Endodermal cell (in vitro differentiated cells): ENCODE measurements at regions not wholly inside any gene's neighbourhood (a gene's known extent, or its start where the extent isn't known, plus 50 kb on each side); places are given as distances from the start of the nearest gene placed in this dataset.

Experiments used
- DNase-seq: peaks from one replicate; pipeline ENCODE4 v3.0.0-alpha.2; 2017
- H3K27ac ChIP-seq: 2 replicates; pipeline ENCODE4 v1.5.1; 2013; ENCODE audit warnings: mild to moderate bottlenecking, low read depth, low read length, moderate library complexity
- H3K27me3 ChIP-seq: 2 replicates; pipeline ENCODE4 v1.6.1; 2013; ENCODE audit warnings: mild to moderate bottlenecking, low read length, moderate library complexity; ENCODE audit not compliant: insufficient read depth, control insufficient read depth, poor library complexity, severe bottlenecking
- H3K36me3 ChIP-seq: 2 replicates; pipeline ENCODE4 v1.7.0; 2013; ENCODE audit warnings: mild to moderate bottlenecking, low read length, moderate library complexity; ENCODE audit not compliant: control insufficient read depth, insufficient read depth
- H3K4me1 ChIP-seq: one replicate; pipeline ENCODE4 v1.7.0; 2013; ENCODE audit warnings: low read length; ENCODE audit not compliant: control insufficient read depth, insufficient read depth
- H3K4me3 ChIP-seq: 2 replicates; pipeline ENCODE4 v1.5.1; 2013; ENCODE audit warnings: mild to moderate bottlenecking, low read length, moderate library complexity
- H3K9ac ChIP-seq: 2 replicates; pipeline ENCODE4 v1.6.1; 2013; ENCODE audit warnings: mild to moderate bottlenecking, low read length, moderate library complexity; ENCODE audit not compliant: poor library complexity, severe bottlenecking; ENCODE audit errors: extremely low read depth
- H3K9me3 ChIP-seq: 2 replicates; pipeline ENCODE4 v1.6.1; 2013; ENCODE audit warnings: mild to moderate bottlenecking, low read length, moderate library complexity; ENCODE audit not compliant: control insufficient read depth
- H3K27ac Mint-ChIP-seq: 2 replicates; pipeline ENCODE4 v1.8.0; 2020; ENCODE audit warnings: mixed read lengths
- H3K27me3 Mint-ChIP-seq: 2 replicates; pipeline ENCODE4 v1.8.0; 2021; ENCODE audit warnings: mild to moderate bottlenecking, mixed read lengths; ENCODE audit not compliant: insufficient read depth
- H3K36me3 Mint-ChIP-seq: 2 replicates; pipeline ENCODE4 v1.8.0; 2020; ENCODE audit warnings: low read depth, mixed read lengths
- H3K4me1 Mint-ChIP-seq: 2 replicates; pipeline ENCODE4 v1.8.0; 2020; ENCODE audit warnings: mixed read lengths
- H3K4me3 Mint-ChIP-seq: 2 replicates; pipeline ENCODE4 v1.8.0; 2020; ENCODE audit warnings: mild to moderate bottlenecking, moderate library complexity, mixed read lengths
- H3K9me3 Mint-ChIP-seq: 2 replicates; pipeline ENCODE4 v1.8.0; 2020; ENCODE audit warnings: mild to moderate bottlenecking, mixed read lengths
- WGBS, 2 experiments: methylation state at CpG; one replicate each; pipeline versions ENCODE4 v1.1.5 to v1.1.7; 2013; ENCODE audit warnings: missing lambda C conversion rate in 2 of 2, mixed read lengths in 1 of 2; ENCODE audit not compliant: insufficient coverage in 1 of 2, insufficient read length in 1 of 2; 5-methylcytosine and 5-hydroxymethylcytosine counted together
- TF ChIP-seq, protein P1 (sequence below): fragments of 200-600 bp; sonication (generic); conservative IDR thresholded peaks from 2 replicates; pipeline ENCODE4 v1.5.0; 2021; ENCODE audit warnings: antibody characterized with exemption, mild to moderate bottlenecking

- H3K9ac ChIP-seq: no peak overlapping the region
- no peak overlapping the region for H3K27ac ChIP-seq
- TF ChIP-seq, protein P1, sequence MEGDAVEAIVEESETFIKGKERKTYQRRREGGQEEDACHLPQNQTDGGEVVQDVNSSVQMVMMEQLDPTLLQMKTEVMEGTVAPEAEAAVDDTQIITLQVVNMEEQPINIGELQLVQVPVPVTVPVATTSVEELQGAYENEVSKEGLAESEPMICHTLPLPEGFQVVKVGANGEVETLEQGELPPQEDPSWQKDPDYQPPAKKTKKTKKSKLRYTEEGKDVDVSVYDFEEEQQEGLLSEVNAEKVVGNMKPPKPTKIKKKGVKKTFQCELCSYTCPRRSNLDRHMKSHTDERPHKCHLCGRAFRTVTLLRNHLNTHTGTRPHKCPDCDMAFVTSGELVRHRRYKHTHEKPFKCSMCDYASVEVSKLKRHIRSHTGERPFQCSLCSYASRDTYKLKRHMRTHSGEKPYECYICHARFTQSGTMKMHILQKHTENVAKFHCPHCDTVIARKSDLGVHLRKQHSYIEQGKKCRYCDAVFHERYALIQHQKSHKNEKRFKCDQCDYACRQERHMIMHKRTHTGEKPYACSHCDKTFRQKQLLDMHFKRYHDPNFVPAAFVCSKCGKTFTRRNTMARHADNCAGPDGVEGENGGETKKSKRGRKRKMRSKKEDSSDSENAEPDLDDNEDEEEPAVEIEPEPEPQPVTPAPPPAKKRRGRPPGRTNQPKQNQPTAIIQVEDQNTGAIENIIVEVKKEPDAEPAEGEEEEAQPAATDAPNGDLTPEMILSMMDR: no peak
These were observed 87.6 kb downstream of the XRCC2 start for GRCh38 chr7:152588350-152588749.

GRCh38 chr7:152587366-152587765, 88.6 kb downstream of the XRCC2 start:
- WGBS, 2 experiments: 100% methylated on average over 1 of the region's 1 CpG; no CpG with 5 or more reads in 1 of the 2 experiments

More at GRCh38 chr7:152588350-152588749, 87.6 kb downstream of the XRCC2 start:
- H3K4me3 Mint-ChIP-seq: no peak overlapping the region
- H3K9me3 Mint-ChIP-seq: peaks cover 11% of the 10 kb centered on the region
- no peak overlapping the region for H3K27ac Mint-ChIP-seq
- H3K27me3 Mint-ChIP-seq: no peaks in the 10 kb centered on the region
- no peaks in the 10 kb centered on the region for H3K36me3 ChIP-seq
- WGBS, 2 experiments: 60 to 77% methylated on average over 3 to 5 of the region's 5 CpGs
- H3K4me1 ChIP-seq: no peaks in the 10 kb centered on the region
- no peaks in the 10 kb centered on the region for H3K36me3 Mint-ChIP-seq
- H3K9me3 ChIP-seq: no peaks in the 10 kb centered on the region
- no peak for DNase-seq
- peaks cover 3% of the 10 kb centered on the region for H3K4me1 Mint-ChIP-seq
- H3K27me3 ChIP-seq: no peaks in the 10 kb centered on the region
- no peak overlapping the region for H3K4me3 ChIP-seq

DNA sequence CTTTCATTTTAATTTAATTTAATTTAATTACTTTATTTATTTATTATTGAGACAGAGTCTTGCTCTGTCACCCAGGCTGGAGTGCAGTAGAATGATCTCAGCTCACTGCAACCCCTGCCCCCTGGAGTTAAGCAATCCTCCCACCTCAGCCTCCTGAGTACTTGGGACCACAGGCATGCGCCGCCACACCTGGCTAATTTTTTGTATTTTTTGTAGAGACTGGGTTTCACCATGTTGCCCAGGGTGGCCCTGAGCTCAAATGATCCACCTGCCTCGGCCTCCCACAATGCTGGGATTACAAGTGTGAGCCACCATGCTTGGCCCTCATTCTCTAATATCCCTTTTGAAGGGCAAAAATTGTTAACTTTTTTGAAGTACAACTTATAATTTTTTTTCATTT, 92.9 kb downstream of the XRCC2 start:
- no peaks in the 10 kb centered on the region for H3K4me1 Mint-ChIP-seq
- no peak overlapping the region for H3K27ac Mint-ChIP-seq
- H3K36me3 Mint-ChIP-seq: no peaks in the 10 kb centered on the region
- Histone ChIP-seq H3K9me3 (no peaks in the 10 kb centered on the region), H3K27ac (no peak overlapping the region), H3K27me3 (no peaks in the 10 kb centered on the region), H3K4me3 (no peak overlapping the region), H3K9ac (no peak overlapping the region), H3K36me3 (no peaks in the 10 kb centered on the region), H3K4me1 (no peaks in the 10 kb centered on the region)
- no peak overlapping the region for H3K4me3 Mint-ChIP-seq
- H3K27me3 Mint-ChIP-seq: no peaks in the 10 kb centered on the region
- TF ChIP-seq, protein P1: no peak
- peaks cover 8% of the 10 kb centered on the region for H3K9me3 Mint-ChIP-seq
- DNase-seq: no peak
- WGBS, 2 experiments: 67% methylated on average over 3 of the region's 3 CpGs; no CpG with 5 or more reads in 1 of the 2 experiments

More at GRCh38 chr7:152587366-152587765, 88.6 kb downstream of the XRCC2 start:
- H3K36me3 Mint-ChIP-seq: no peaks in the 10 kb centered on the region
- peaks cover 3% of the 10 kb centered on the region for H3K4me1 Mint-ChIP-seq
- H3K9me3 Mint-ChIP-seq: peaks cover 11% of the 10 kb centered on the region
- H3K4me3 Mint-ChIP-seq: no peak overlapping the region
- no peak overlapping the region for H3K4me3 ChIP-seq
- no peak for DNase-seq
- no peaks in the 10 kb centered on the region for H3K36me3 ChIP-seq
- no peak overlapping the region for H3K9ac ChIP-seq
- no peaks in the 10 kb centered on the region for H3K27me3 ChIP-seq
- no peak overlapping the region for H3K27ac Mint-ChIP-seq
- no peaks in the 10 kb centered on the region for H3K27me3 Mint-ChIP-seq
- TF ChIP-seq, protein P1: no peak
- H3K9me3 ChIP-seq: no peaks in the 10 kb centered on the region
- no peak overlapping the region for H3K27ac ChIP-seq
- H3K4me1 ChIP-seq: no peaks in the 10 kb centered on the region
